ENCODE measurements at regions not wholly inside any gene's neighbourhood (a gene's known extent, or its start where the extent isn't known, plus 50 kb on each side); places are given as distances from the start of the nearest gene placed in this dataset.

- no peak for TF ChIP-seq CTCF (IDR thresholded peaks at IDR 0.05; ENCODE audit: low read depth, low read length)
- TF ChIP-seq POLR2A (IDR thresholded peaks at IDR 0.05; ENCODE audit: extremely low read depth, insufficient read length) = no peak
- no peak for TF ChIP-seq MAX (IDR thresholded peaks at IDR 0.05; ENCODE audit: low read depth, low read length)
Measured at GRCh38 chr1:104726917-104727316, 977.2 kb downstream of the AMY1C start.
